Ishikawa (cell line): ENCODE measurements at regions not wholly inside any gene's neighbourhood (a gene's known extent, or its start where the extent isn't known, plus 50 kb on each side); places are given as distances from the start of the nearest gene placed in this dataset.

Source experiments
- MAX ChIP-seq: IDR thresholded peaks from 2 replicates; pipeline ENCODE4 v1.6.1; 2012
- NFIC ChIP-seq: IDR thresholded peaks from 2 replicates; pipeline ENCODE4 v1.6.1; 2012
- RAD21 ChIP-seq: IDR thresholded peaks from 2 replicates; pipeline ENCODE4 v1.6.1; 2012; ENCODE audit warnings: low read depth
- TEAD4 ChIP-seq: IDR thresholded peaks from 2 replicates; pipeline ENCODE4 v1.6.1; 2012
- YY1 ChIP-seq: IDR thresholded peaks from 2 replicates; pipeline ENCODE4 v1.6.1; 2012; ENCODE audit warnings: low read depth
- TF ChIP-seq, protein P1 (sequence below): IDR thresholded peaks from 2 replicates; pipeline ENCODE4 v1.6.1; 2012; ENCODE audit warnings: low read depth, mild to moderate bottlenecking

GRCh38 chr5:134462047-134462575 lies 50.4 kb upstream of the CDKN2AIPNL start:
- TF ChIP-seq, protein P1, sequence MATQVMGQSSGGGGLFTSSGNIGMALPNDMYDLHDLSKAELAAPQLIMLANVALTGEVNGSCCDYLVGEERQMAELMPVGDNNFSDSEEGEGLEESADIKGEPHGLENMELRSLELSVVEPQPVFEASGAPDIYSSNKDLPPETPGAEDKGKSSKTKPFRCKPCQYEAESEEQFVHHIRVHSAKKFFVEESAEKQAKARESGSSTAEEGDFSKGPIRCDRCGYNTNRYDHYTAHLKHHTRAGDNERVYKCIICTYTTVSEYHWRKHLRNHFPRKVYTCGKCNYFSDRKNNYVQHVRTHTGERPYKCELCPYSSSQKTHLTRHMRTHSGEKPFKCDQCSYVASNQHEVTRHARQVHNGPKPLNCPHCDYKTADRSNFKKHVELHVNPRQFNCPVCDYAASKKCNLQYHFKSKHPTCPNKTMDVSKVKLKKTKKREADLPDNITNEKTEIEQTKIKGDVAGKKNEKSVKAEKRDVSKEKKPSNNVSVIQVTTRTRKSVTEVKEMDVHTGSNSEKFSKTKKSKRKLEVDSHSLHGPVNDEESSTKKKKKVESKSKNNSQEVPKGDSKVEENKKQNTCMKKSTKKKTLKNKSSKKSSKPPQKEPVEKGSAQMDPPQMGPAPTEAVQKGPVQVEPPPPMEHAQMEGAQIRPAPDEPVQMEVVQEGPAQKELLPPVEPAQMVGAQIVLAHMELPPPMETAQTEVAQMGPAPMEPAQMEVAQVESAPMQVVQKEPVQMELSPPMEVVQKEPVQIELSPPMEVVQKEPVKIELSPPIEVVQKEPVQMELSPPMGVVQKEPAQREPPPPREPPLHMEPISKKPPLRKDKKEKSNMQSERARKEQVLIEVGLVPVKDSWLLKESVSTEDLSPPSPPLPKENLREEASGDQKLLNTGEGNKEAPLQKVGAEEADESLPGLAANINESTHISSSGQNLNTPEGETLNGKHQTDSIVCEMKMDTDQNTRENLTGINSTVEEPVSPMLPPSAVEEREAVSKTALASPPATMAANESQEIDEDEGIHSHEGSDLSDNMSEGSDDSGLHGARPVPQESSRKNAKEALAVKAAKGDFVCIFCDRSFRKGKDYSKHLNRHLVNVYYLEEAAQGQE = no peak
- TF ChIP-seq TEAD4 (no peak), YY1 (no peak), MAX (no peak), NFIC (no peak), RAD21 (no peak)
